ENCODE measurements at regions not wholly inside any gene's neighbourhood (a gene's known extent, or its start where the extent isn't known, plus 50 kb on each side); places are given as distances from the start of the nearest gene placed in this dataset.
A peak's percentile ranks its signal among the peaks of the same experiment; 100 is the strongest.
"Not testable (repeated sequence)": the region's sequence is repeated elsewhere in the genome, so short reads cannot be mapped to it uniquely, and the experiment has no call there.

DNA sequence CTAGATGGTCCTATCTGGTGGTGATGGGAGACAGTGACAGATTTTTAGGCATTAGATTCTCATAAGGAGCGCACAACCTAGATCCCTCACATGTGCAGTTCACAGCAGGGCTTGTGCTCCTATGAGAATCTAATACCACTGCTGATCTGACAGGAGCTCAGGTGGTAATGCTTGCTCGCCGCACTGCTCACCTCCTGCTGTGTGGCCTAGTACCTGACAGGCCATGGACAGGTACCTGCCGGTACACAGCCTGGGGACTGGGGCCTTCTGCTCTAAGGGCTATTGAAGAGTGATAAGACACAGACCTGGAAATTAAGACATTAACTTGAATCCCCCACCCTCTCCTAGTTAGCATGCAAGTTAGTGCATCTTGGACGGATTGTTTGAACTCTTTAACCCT lies 64.4 kb downstream of the KLRB1 start:
- not testable (repeated sequence) for DNase-seq (ENCODE audit: low read depth)

DNA sequence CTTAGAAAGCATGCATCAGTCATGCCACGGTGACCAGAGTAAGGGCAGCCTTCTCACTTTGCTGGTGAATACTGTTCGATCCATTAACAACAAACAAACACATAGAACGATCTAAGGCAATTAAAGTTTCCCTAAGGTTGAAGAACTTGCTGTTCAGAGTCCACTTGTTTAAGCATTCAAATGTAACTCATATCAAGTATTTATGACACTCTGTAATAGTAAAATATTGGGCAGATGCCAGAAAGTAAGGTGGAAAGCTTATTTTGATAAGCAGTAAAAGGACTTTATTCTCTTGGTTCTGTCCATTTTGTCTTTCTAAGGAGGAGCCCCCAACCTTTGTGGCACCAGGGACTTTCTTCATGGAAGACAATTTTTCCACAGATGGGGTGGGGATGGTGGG lies 64.9 kb downstream of the KLRB1 start:
- not testable (repeated sequence) for DNase-seq (ENCODE audit: low read depth)

DNA sequence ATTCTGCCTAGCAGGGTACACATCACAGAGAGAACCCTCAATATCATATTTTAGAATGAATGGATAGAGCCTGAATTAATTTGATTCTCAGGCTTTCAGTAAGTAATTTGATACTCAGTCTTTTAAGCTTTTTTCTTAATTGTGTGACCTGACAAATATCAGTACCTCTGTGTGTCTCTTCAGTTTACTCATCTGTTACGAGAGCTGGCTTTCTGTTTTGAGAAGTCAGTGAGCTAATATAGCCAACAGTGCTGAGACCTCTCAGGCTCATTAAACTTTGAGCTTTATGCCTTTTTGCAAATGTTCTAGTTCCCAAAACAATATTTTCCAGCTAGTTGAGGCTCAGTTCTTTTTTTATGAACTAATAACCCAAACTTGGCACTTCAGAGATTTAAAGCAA lies 91.8 kb downstream of the KLRB1 start:
- not testable (repeated sequence) for DNase-seq (ENCODE audit: low read depth)

DNA sequence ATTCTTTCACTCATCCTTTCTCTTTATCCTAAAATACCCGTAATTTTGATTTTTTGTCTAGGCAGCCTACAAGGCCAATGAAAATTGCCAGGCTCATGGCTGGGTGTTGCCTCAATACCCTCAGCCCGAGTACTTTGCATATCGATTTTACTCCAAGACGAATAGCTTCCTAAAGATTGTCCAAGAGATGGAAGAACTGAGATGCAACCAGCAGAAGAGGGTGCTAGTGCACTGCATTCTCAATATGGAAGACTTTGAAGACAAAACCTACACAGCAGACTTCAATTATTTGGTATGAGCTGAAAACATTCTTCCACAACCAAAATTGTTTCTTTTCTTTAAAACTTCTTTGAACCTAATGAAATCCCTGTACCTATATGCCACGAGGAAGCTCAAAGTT lies 95.0 kb downstream of the KLRB1 start:
- DNase-seq (ENCODE audit: low read depth): not testable (repeated sequence)

DNA sequence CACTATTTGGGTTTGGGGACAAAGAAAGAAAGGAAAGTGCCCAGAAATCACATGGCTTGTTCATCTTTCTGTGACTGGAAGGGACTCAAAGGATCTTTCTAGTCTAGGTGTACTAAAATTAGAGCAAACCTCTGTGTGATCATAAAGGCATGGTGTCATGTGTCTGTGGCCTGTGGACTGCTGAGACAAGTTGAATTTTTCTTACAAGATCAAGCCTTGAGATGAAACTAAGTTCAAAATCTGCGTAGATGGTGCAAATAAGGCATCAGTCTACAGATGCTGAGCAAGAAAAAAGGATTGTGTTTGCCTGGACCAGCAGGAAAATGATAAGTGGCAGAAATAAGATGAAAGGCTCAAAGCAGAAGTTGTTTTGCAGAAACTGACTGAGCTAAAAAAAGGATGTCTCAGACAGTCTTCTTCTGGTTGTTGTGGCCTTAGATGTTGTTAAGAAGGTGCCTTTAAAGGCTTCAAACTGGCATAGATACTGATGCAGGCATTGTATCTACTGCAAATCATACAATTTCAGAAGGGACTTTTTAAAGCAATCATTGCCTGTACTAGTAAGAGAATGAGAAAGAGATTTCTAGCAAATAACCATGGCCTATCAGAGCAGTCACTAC lies 97.2 kb downstream of the KLRB1 start:
- DNase-seq (ENCODE audit: low read depth): not testable (repeated sequence)

DNA sequence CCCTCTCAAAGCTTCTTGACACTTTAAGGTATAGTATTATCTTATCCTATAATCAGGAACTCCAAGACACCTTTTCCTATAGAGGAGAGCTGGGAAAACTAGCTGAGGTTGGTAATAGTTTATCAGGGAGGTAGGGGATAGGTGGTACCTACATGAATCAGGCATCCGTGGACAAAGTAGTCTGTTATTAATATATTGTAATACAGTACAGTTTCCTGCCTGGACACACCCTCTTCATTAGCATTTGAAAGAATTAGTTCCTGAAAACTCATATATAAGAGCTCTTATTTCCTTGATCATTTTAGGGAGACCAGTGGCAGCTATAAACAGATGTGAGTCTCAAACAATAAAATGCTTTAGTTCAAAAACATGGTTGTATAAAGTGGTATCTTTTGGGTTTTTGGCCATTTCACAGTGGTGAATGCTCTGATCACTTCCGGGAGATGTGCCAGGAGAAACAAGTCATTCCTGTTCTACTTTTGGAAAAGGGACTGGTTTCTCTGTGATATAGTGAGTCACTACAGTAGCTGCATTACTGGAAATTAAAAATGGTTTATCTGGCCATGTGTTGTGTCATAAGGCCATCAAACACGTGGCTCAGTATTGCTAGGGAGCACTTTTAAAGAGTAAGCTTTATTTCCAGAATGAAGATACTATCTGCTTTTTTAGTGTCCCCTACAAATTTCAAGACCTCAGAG lies 98.1 kb downstream of the KLRB1 start:
- DNase-seq (ENCODE audit: low read depth): no peak

DNA sequence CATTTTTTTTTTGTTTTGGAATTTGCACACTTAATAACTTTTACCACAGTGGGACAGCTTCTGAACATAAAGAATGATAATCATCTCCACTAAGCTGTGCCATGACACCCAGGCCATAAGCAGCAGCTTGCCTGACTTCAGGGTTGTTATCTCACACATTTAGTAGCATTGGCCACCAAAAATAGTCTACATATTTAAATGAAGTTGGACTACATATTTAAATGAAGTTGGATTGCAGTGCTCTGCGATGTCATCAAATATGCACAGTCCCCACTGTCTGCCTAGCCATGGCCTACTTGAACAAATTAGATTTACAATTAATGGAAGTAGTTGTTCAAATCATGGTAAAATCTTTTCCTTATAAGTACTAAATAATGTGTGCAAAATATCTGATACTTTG lies 101.0 kb downstream of the KLRB1 start:
- DNase-seq (ENCODE audit: low read depth): no peak

DNA sequence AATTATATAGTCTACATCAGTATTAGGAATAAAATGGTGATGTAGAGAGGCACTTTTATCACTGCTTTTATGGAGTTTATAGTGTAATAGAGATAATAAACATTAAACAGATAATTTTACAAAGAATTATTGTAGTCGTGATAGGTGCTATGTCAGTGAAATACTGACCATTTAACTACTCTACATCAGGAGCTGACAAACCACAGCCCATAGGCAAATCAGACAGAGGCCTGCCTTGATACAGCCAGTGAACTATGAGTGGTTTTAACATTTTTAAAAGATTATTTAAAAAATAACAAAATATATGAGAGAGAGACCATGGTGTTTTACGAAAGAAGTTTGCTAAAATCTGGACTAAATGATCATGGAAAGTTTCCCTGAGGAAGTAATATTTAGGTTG lies 104.3 kb downstream of the KLRB1 start:
- DNase-seq (ENCODE audit: low read depth): not testable (repeated sequence)

DNA sequence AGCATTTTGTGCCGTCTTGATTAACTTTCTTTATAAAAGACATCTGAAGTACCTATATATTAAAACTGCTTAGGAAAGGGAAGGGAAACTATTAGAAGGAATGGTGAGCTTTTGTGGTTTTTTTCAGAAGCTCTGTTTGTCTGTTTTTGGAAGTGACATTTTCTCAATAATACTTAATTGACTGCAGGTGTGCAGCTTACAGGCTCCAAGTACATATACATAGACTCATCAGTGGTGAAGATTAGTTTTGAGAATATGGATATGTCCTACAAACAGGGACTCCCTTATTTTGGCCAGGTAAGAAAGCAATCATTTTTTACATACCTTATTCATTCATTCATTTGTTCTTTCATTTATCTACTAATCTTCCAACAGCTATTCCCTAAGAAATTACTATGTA lies 104.9 kb downstream of the KLRB1 start:
- DNase-seq (ENCODE audit: low read depth): not testable (repeated sequence)

DNA sequence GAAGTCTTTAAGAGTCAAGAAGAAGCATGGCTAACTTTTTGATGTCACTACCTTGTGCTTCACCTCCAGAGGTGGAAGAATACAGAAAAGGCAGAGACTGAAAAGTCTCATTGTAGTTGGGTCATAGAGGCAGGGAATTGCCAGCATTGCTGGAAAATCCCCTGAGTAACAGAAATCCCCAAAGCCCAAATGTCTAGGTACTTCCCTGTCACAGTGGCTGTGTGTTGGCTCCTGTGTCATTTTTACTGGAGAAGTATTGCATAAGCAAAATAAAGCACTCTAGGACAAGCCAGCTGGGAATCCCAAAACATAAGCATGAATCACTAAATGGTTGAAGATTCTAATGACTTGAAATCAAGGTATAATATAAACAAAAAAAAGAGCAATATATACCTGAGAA lies 114.4 kb downstream of the KLRB1 start:
- not testable (repeated sequence) for DNase-seq (ENCODE audit: low read depth)

DNA sequence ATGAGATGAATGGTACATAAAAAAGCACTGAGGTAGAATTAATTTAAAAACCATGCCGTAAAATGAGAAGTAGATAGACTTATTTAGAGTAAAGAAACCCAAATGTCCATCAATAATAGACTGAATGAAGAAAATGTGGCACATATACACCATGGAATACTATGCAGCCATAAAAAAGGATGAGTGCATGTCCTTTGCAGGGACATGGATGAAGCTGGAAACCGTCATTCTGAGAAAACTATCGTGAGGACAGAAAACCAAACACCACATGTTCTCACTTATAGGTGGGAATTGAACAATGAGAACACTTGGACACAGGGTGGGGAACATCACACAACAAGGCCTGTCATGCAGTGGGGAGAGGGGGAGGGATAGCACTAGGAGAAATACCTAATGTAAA lies 126.4 kb downstream of the KLRB1 start:
- not testable (repeated sequence) for DNase-seq (ENCODE audit: low read depth)

DNA sequence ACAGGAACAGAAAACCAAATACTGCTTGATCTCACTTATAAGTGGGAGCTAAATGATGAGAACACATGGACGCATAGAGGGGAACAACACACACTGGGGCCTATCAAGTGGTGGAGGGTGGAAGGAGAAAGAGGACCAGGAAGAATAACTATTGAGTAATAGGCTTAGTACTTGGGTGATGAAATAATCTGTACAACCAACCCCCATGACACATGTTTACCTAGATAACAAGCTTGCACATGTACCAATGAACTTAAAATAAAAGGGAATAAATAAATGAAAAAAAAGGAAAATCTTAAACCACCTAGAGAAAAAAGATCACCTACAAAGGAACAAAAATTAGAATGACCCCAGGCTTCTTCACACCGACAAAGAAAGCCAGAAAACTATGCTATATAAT lies 133.5 kb downstream of the KLRB1 start:
- not testable (repeated sequence) for DNase-seq (ENCODE audit: low read depth)

DNA sequence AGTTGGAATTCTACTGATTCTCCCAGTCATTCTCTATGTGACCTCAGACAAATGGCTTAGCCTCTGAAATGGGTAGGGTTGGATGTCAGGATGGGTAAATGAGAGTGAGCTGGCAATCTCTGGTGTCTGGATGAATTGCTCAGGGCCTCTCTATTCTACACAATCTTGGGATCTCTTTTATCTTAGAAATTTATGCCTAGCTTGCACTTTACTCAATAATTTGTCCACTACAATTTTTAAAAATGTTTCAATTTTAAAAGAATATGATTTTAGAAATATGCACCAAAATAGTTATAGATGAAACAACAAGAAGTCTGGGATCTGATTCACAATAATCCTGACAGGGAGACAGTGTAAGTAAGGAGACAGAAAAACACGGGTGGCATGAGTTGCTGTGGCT lies 134.1 kb downstream of the KLRB1 start:
- not testable (repeated sequence) for DNase-seq (ENCODE audit: low read depth)

DNA sequence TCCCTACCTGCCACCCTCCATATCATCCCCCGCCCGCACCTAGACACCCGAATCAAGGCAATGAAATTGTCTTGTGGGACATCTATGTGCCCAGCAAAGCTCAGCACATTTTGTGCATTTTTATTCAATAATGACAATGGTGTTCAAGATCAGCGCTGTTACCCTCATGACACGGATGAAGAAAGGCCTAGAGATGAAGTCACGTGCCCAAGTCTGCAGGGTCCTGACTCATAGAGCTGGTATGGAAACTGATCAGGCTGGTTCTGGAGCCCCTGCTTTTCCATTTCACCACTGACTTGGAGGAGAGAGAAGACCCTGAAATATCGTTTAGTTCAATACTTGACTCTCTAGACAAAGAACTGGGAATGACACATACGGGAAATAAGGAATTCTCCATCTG lies 136.2 kb downstream of the KLRB1 start:
- not testable (repeated sequence) for DNase-seq (ENCODE audit: low read depth)

DNA sequence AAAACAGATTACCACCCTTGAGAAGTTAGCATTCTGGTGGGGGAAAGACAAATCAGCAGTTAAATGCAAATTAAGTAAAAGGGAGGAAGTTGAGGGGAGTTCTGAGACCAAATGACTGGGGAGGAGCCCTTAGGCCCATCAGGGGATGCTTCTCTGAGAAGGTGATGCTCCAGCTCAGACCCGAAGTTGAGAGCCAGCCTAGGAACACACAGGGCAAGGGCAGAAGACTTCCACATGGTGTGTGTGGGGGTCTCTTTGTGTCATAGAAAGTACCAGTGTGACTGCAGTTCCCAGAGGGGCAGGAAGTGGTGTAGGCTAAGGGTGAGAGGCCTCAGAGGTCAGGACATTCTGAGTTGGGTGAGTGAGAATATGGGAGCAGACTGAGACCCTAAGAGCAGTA lies 137.3 kb downstream of the KLRB1 start:
- DNase-seq (ENCODE audit: low read depth): not testable (repeated sequence)

DNA sequence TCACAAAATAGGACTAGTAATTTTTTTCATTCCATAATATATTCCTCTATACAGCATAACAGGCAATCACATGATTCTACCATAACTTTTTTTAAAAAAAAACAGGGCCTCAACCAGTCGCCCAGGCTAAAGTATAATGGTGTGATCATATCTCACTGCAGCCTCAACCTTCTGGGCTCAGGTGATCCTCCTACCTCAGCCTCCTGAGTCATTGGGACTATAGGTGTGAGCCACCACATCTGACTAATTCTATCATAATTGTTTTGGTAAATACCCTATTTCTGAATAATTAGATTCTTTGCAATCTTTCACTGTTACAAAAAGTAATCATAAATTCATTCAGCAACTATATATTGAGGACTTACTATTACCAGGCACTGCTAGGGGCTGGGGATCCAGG lies 137.8 kb downstream of the KLRB1 start:
- not testable (repeated sequence) for DNase-seq (ENCODE audit: low read depth)

DNA sequence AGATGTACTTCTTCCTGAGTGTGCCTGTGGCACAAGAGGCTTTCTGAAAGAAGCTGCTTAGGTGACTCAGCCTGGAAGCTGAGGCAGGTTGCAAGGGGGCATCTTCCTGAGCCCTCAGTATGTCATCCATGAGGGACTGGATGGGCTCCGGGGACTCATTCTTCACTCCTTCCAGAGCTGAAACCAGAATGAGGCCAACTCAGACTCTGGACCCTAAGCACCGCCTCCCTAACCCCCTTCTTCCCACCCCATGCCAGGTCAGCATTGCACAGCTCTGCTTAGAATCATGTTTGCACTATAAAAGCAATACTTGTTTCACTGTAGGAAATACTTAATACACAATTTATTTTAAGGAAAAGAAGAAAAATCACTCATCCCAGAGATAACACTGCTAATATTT lies 138.3 kb downstream of the KLRB1 start:
- not testable (repeated sequence) for DNase-seq (ENCODE audit: low read depth)

DNA sequence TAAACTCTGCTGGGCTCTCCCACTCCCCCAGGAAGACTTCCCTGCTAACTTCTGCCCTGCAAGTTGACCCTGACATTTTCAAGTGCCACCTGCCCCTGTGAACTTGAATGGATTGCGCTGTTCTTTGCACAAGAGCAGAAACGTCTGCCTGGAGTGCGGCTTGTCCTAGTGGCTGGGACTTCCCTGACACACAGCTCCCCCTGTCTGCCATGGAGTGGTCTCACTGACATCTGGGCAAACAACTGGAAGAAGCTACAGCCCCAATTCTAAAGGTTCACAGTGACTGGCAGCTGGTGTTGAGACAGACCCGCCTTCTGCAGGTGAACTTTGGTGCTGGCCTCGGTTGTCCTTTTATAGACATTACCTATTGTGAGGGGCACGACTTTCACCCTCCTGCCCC lies 138.7 kb downstream of the KLRB1 start:
- DNase-seq (ENCODE audit: low read depth): peak; percentile 31

DNA sequence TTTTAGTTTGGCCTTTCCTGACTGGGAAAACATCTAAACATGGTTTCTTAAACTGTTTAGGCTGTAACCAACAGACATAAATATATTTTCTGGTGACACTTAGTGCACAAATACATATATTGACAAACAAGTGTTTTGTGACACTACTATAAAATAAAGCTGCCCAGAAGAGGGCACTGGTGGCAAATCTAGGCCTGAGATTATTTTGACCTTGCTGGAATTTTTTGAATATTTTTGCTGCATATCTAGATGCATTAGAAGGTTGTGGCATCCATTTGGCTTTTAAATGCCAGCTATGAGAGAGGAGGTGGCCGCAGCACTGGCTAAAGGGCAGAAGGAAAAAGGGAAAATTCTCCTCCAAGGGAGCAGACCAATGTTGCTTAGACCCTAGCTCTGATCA lies 139.6 kb downstream of the KLRB1 start:
- not testable (repeated sequence) for DNase-seq (ENCODE audit: low read depth)

DNA sequence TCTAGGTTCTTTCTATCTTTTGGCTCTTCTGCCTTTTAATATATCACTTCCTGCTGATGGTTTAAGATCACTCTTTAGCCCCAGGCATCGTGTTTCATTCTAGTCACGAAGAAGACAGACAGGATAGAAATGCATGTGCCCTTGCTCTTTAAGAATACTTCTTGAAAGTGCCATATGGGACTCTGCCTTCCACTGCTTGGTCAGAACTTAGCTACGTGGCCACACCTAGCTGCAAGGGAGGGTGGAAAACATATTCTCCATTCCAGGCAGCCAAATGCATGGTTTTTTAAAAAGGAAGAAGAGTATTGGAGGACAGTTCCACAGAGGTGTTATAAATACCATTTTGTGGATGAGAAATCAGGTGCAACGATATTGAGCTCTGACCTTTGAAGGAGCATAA lies 143.3 kb downstream of the KLRB1 start:
- DNase-seq (ENCODE audit: low read depth): no peak

DNA sequence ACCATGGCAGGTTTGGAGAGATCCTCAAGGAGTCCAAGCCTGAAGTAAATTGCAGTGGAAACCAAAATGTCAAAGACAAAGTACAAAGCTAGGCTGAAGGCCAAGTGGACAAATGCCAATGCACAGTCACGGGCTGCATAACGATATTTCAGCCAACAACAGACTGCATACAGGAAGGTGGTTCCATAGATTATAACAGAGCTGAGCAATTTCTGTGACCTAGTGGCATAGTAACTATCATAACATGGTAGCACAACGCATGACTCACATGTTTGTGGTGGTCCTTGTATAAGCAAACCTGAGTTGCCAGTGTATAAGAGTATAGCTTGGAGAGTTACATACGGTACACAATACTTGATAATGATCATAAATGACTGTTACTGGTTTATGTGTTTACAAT lies 152.2 kb downstream of the KLRB1 start:
- not testable (repeated sequence) for DNase-seq (ENCODE audit: low read depth)

DNA sequence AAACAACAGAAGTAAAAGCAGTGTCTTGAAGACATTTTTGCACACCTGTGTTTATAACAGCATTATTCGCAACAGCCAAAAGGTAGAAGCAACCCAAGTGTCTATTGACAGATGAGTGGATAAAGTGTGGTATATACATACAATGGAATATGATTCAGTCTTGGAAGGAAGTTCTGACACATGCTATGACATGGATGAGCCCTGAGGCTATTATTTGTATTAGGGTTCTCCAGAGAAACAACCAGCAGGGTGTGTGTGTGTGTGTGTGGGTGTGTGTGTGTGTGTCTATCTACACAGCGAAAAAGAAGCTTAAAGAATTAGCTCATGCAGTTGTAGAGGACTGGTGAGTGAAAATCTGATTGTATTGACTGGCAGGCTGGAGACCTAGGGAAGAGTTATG lies 153.7 kb downstream of the KLRB1 start:
- not testable (repeated sequence) for DNase-seq (ENCODE audit: low read depth)

DNA sequence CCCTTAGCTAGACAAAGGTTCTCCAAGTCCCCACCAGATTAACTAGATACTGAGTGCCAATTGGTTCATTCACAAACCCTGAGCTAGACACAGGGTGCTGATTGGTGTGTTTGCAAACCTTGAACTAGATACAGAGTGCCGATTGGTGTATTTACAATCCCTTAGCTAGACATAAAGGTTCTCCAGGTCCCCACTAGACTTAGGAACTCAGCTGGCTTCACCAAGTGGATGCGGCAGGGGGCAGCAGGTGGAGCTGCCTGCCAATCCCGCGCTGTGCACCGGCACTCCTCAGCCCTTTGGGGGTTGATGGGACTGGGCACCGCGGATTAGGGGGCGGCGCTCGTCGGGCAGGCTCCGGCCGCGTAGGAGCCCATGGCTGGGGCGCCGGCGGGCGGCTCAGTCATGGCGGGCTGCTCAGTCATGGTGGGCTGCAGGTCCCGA lies 157.6 kb downstream of the KLRB1 start:
- not testable (repeated sequence) for DNase-seq (ENCODE audit: low read depth)
